ENCODE measurements at regions not wholly inside any gene's neighbourhood (a gene's known extent, or its start where the extent isn't known, plus 50 kb on each side); places are given as distances from the start of the nearest gene placed in this dataset.
A peak's percentile ranks its signal among the peaks of the same experiment; 100 is the strongest.

GRCh38 chr3:109532257-109533216, 195.2 kb upstream of the DPPA4 start:
- peak; percentile 34 to 49 for DNase-seq

GRCh38 chr3:109545746-109546145, 208.4 kb upstream of the DPPA4 start:
- no peak for DNase-seq

GRCh38 chr3:109548192-109548938, 211.0 kb upstream of the DPPA4 start:
- DNase-seq, result no peak

GRCh38 chr3:109553591-109554371, 216.4 kb upstream of the DPPA4 start:
- no peak for DNase-seq

GRCh38 chr3:109559389-109559788, 222.0 kb upstream of the DPPA4 start:
- no peak for DNase-seq

GRCh38 chr3:109563149-109563548, 225.8 kb upstream of the DPPA4 start:
- peak; percentile 22 to 32 for DNase-seq

- DNase-seq, result no peak
Observed at GRCh38 chr3:109569135-109569846, 231.9 kb upstream of the DPPA4 start.

- DNase-seq, result no peak
Observed at GRCh38 chr3:109570408-109570807, 233.1 kb upstream of the DPPA4 start.

- DNase-seq, result no peak
Observed at GRCh38 chr3:109572301-109572700, 235.0 kb upstream of the DPPA4 start.

GRCh38 chr3:109596991-109597390, 259.6 kb upstream of the DPPA4 start:
- no peak for DNase-seq

- DNase-seq, result no peak
Observed at GRCh38 chr3:109597444-109597843, 260.1 kb upstream of the DPPA4 start.

GRCh38 chr3:109607897-109608296, 270.6 kb upstream of the DPPA4 start:
- DNase-seq, result no peak

- DNase-seq, result no peak
Observed at GRCh38 chr3:109608574-109608973, 271.2 kb upstream of the DPPA4 start.

GRCh38 chr3:109618766-109619378, 281.5 kb upstream of the DPPA4 start:
- DNase-seq, result no peak

GRCh38 chr3:109631897-109632296, 294.6 kb upstream of the DPPA4 start:
- DNase-seq, result no peak

- no peak for DNase-seq
Observed at GRCh38 chr3:109640146-109640652, 302.9 kb upstream of the DPPA4 start.

GRCh38 chr3:109642025-109642424, 304.7 kb upstream of the DPPA4 start:
- DNase-seq, result no peak

GRCh38 chr3:109643590-109643989, 306.2 kb upstream of the DPPA4 start:
- DNase-seq, result peak in 1 of 2 experiments; percentile 7

- no peak for DNase-seq
Observed at GRCh38 chr3:109644332-109644731, 307.0 kb upstream of the DPPA4 start.

GRCh38 chr3:109644746-109645145, 307.4 kb upstream of the DPPA4 start:
- no peak for DNase-seq

- no peak for DNase-seq
Observed at GRCh38 chr3:109648027-109648426, 310.7 kb upstream of the DPPA4 start.

GRCh38 chr3:109656225-109656624, 318.9 kb upstream of the DPPA4 start:
- no peak for DNase-seq
